NCI-H460 (cell line): ENCODE measurements at regions not wholly inside any gene's neighbourhood (a gene's known extent, or its start where the extent isn't known, plus 50 kb on each side); places are given as distances from the start of the nearest gene placed in this dataset.
"Not testable (repeated sequence)": the region's sequence is repeated elsewhere in the genome, so short reads cannot be mapped to it uniquely, and the experiment has no call there.

ENCODE experiments used
- DNase-seq: peaks from one replicate; pipeline ENCODE4 v3.0.0-alpha.2; 2016; ENCODE audit warnings: low read depth; ENCODE audit errors: extremely low read depth

DNA sequence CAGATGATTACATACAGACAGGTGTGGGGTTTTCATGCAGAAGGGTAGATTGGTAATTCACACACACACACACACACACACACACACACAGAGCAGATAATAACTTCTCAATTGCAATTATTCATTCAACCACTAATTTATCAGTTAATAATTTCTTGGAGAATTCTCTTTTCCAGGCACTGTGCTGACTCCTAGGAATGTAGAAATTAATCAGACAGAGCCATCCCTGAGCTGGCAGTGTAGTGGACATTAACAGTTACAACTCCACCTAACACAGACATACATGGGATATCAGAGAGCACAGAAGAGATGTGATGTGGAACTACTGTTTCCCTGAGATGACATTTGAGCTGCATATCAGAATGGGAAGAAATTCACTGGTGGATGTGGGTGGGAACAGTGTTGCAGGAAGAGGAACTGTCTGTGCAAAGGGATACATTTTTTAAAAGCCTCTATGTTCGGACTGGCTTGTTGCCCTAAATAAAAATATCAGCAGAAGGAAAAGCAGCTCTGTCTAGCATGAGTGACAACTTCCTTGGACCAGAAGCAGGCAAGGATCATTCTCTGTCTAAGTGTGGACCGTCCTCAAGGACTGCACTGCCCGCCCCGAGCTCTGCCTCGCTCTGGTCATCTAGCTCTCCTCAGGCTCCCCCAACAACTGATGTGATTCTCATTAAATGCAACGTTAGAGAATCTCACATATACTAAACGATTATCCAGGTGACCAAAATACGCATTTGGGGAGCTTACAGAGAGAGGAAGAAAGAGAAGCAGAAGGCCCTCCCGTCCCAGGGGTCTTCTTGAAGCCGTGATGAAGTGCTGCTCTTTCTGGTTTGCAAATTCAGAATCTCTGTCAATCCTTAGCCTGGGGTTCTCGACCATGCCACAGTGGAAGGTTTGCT is 173.4 kb upstream of the TRIB2 start:
- DNase-seq, result no peak

DNA sequence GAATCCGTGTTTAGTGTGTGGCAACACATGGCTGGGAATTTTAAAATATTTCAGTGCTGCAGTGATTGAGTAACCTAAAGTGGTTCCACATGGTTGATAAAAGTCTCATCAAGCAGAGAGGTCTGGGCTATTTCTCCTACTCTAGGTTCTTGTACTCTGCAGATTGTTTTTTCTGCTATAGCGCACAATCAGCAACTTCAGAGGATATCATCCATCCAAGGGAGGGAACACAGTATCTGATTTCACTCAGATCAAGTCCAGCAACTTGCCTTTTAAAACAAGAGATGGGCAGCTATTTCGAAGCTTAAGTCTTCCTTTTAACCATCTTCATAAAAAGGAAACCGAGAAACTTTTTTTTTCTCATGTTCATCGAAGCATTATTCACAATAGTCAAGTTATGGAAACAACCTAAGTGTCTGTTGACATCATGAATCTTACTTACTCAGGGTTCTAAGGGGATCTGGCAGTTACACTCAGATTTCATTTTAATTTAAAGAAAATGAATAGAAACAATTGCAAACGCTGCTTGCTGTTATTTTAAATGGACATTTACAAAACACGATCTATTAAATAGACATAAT is 172.7 kb upstream of the TRIB2 start:
- DNase-seq, result no peak

DNA sequence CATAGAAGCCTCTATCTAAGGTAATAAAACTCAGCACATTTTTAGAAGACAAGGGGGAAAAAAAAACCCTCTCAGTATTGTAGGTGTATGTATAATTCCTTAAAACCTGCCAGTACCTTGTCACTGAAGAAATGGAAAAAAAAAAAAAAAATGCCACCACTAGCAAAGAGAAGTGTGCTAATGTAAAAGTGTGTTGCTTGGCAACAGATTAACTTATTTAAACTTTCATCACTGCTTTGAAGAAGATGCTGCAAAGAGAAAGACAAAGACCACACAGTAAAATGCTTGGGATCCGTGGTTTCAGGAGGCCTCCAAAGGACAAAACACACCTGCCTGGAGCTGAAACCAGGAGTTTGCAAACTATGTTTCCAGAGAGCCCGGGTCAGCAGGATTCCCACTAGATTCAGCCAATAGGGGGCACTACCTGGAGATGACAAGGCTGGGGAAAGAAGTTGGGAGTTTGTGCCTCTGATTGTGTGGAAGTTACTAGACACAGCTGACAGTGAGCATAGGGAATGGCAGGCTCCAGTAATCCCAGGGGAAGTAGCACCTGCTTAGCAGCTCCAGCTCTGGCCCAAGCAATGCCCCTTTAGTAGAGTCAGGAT is 169.1 kb upstream of the TRIB2 start:
- DNase-seq, result no peak

DNA sequence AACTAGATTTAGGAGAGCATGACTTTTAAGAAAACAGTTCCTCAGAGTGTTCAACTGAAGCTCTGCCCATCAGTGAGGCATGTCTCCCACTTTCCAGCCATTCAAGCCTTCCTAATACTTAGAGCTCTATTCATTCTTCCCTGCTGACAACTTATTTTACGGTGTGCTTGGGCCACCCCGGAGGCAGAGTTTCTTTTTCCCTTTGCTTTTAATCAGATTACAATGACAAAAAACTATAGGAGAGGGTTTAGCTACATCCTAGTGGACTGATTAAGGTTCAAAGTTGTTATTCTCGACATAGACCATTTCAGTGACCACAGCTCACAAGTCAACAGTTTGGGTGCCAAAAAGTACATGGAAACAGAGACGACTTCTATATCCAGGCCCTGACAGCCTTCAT is 167.8 kb upstream of the TRIB2 start:
- DNase-seq, result no peak

DNA sequence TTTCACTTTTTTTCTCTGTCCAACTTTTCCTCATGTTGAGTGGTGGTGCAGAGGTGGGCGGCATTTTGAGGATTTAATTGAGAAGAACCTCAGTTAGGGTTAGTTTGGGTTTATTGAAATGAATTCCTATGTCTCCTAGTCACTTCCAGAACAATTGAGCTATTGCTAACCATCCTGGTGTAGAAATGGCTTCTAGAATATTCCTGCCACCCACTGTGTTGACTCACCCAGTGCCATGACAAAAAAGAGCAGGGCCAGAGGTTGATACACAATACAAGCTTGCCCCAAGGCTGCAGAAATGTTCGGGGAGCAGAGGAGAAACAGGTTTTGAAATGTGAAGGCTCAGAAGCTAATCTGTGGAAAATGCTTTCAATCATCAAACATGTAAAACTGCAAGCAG is 167.1 kb upstream of the TRIB2 start:
- DNase-seq, result no peak

DNA sequence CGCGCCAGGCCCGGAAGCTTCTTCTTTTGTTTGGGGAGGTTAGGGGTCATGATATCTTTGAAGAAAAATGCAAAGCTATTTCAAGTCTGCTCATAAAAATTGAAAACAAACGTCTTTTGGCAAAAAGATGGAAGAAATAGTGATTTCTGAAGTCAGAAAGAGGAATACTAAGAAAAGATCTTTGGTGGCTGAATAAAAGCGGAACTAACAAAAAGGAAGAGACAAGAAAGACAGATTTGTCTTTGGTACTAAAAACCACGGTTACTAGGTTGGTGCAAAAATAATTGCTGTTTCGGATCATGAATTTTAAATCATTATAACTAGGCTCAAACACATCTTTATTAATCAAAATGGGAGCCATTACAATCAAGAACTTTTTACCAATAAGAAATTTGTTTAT is 164.6 kb upstream of the TRIB2 start:
- DNase-seq, result no peak

DNA sequence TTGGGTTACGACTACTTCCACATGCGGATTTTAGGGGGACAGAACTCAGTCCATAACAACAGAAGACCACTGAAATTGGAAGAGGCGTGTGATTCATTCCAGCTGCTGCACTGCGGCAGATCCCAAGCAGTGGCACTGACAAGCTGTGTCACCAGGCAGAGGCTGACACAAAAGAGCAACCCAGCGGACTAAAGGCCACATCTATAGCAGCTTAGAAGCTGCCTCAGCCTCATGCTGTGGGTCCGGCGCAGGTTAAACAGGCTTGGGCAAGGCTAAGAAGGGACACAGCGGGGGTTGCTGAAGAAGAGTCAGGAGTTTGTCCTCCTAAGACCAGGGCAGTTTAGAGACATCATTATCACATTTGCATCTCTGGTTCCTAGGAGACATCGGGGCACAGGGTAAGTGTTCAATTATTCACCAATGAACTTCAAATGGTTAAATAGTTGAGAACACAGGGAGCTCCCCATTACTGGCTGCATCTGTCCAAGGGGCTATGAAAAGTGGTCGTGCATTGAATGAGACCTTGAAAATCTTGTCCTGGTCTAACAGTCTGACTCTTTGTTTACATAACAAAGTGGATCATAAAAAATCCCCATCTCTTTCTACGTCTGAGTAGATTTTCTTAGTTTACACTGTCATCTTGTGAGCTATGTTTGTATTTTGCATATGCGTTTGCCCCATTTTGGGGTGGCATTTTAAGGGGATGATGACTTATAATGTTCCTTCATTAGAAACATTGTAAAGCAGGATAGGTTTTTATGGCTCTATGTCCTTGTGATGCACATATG is 162.3 kb upstream of the TRIB2 start:
- no peak for DNase-seq

DNA sequence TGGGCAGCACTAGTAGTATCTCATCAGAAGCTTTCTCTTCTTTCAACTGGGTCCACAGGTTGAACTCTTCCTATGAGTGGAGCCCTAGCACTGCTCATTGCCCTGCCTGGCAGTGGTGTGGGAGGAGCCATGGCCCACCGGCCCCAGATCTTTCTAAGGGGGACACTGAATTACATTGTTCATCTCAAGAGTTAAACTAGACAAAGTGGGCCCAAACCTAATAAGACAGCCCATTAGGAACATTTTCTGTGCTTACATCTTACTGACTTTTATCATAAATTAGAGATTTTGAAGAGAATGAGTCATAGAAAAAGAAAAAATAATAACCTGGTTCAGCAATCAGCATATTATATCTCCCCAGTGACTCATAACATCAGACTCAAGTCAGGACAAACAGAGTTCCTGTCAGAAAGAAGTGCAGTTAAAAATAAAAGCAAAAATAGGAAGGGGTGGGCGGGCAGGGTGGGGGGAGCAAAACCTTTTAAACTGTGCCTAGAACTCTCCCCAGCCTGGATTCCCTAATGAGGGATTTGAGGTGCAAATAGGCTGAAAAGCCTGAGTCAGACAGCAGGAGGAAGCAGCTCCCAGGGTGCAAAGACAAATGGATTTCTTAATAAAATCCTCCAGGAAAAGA is 161.6 kb upstream of the TRIB2 start:
- no peak for DNase-seq

DNA sequence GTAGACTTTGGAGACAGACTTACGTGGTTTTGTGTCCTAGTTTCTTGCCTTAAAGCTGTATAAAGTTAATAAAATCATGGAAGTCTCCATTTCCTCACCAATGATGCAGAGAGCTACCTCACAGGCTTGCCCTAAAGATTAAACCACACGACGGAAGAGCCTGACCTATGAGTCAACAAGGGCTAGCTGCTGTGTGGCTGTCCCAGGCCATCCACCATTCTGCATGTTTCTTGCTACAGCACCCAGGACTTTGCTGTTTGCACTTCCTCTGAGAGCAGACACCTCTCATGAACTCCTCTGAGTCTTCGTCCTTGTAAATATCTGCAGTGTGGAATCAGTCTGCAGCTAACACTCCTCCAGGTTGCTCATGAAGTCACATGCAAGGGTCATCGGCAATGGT is 160.0 kb upstream of the TRIB2 start:
- DNase-seq, result no peak

DNA sequence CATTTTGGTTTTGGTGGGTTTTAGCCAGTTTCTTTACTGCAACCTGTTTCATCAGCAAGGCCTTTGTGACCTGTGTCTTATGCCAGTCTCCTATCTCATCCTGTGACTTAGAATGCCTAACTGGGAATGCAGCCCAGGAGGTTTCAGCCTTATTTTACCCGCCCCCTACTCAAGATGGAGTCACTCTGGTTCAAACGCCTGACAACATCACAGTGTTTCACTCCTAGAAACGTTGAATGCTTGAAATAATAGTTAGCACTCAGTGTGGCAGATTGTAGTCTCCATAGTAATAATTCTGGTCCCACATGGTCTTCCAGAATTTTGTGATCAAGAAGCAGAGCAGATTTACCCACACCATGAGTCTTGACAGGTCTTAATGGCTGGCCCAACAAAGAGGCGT is 159.0 kb upstream of the TRIB2 start:
- DNase-seq, result no peak

DNA sequence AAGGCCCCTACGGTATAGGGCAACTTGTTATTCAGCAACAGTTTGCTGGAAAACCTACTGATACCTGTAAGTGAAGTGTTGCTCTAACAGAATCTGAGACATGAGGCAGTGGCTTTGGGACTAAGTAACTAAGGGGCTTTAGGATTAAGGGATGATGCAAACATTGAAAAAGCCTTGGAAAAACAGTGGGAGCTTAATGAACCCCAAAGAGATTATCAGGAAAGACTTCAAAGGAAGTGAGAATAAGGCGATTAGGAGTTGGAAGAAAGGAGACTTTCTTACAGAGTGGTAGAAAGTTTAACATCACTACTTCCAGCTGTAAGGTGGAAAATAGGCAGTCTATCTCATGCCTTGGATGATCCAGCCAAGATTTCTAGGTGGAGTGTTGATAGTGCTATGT is 158.2 kb upstream of the TRIB2 start:
- DNase-seq, result no peak

DNA sequence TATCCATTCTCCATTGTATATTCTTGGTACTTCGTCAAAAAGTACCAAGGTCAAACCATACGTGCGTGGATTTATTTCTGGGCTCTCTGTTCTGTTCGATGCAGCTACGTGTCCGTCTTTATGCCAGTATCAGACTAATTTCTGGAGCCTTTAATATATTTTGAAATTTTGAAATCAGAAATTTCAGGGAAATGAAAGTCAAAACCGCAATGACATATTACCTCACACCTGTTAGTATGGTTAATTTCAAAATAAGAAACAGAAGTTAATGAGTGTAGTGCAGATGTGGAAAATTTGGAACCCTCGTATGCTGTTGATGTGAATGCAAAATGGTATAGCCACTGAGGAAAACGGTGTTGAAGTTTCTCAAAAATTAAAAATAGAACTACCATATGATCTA is 156.1 kb upstream of the TRIB2 start:
- no peak for DNase-seq

DNA sequence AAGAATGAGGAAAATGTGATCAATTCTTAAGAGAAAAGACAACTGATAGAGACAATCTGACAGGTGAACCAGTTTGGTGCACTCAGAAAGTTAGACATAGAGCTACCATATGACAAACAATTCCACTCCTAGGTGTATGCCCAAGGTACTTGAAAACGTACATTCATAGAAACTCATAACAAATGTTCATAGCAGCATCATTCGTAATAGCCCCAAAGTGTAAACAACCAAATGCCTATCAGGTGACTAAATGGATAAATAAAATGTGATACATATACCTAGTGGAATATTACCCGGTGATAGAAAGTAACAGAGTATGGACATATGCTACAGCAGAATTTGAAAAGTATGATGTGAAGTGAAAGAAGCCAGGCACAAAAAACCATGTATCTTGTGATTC is 149.3 kb upstream of the TRIB2 start:
- DNase-seq, result no peak

DNA sequence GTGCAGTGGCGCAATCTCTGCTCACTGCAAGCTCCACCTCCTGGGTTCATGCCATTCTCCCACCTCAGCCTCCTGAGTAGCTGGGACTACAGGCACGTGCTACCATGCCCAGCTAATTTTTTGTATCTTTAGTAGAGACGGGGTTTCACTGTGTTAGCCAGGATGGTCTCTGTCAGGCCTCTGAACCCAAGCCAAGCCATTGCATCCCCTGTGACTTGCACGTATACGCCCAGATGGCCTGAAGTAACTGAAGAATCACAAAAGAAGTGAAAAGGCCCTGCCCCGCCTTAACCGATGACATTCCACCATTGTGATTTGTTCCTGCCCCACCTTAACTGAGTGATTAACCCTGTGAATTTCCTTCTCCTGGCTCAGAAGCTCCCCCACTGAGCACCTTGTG is 147.2 kb upstream of the TRIB2 start:
- DNase-seq, result not testable (repeated sequence)

DNA sequence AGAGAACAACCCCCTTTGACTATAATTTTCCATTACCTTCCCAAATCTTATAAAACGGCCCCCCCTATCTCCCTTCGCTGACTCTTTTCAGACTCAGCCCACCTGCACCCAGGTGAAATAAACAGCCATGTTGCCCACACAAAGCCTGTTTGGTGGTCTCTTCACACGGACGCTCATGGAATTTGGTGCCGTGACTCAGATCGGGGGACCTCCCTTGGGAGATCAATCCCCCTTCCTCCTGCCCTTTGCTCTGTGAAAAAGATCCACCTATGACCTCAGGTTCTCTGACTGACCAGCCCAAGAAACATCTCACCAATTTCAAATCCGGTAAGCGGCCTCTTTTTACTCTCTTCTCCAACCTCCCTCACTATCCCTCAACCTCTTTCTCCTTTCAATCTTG is 146.8 kb upstream of the TRIB2 start:
- DNase-seq, result not testable (repeated sequence)

DNA sequence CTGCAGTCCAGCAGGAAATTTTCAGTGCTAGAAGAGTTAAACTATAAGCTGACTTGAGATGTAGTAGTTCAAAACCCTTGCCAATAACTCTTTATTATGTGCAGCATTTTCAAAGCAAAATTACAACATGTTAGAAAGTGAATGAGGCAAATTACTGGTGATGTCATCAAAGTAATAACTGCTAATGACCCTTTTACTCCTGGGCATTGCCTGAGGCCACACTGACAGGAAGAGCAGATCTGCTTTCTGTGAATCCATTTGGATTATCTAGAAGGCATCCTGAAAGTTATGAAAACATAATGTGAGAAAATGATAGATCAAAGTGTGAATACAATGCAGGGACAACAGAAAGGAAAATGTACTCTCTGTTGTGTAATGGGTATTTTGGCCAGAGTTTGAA is 139.6 kb upstream of the TRIB2 start:
- no peak for DNase-seq

DNA sequence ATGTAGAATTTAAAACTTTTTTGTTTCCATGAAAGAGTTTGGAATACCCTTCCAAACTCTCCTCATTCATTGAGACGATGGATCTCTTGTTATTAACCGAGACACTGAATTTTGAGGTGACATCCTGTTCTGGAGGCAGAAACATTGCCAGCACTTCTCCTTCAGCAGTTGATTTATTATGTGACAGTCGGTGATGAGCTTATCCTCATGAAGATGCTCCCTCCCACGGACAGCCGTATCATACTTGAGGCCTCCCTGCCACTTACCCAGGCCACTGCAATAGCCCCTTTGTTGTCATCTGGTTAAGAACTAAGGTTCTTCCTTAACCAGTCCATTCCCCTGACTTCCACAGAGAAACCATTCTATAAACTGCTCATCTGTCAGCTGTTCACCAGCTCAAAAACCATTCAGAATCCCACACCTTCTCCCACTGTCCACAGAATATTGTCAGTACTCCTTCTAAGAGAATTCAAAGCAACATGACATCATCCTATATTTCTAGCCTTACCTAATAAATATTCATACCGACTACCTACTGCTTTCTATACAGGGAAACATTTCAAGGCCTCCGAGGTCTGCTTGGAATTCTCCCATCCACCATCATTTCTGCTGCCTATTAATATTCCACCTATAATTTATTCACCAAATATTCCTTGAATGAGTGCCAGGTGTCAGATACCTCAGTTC is 139.0 kb upstream of the TRIB2 start:
- DNase-seq, result no peak

DNA sequence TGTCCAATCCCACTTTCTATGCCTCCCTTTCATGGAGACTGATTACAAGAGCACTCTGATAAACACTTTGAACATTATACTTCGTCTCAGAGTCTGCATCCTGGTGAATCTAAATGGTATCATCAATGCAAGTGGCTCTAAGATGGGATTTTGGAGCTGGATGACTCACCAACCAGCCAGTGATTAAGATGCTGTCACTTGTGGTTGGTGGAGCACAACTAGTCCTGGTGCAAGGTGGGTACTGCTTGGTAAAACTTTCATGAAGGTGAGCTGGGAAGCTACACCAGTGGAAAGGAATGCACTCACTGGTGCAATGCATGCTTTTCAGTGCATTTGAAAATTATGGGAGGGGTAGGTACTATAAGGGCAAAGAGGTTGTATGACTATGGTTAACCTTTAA is 137.7 kb upstream of the TRIB2 start:
- no peak for DNase-seq

DNA sequence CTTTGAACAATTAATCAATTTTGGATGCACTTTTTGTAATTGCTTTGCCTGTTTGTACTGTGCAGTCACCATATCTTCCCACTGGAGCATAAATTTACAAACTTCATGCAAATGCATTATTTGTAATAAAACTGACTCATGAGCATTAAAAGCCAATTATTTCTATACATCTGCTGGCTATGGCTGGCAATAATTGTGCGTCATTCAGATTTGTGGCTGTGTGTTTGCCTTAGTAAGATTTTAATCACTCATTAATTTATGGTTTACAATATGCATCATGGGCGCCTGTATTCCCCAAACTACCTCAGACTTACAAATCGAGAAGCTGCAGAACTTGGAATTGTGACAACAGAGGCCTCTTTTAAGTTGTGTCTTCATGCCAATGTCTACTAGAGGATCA is 132.4 kb upstream of the TRIB2 start:
- DNase-seq, result no peak

DNA sequence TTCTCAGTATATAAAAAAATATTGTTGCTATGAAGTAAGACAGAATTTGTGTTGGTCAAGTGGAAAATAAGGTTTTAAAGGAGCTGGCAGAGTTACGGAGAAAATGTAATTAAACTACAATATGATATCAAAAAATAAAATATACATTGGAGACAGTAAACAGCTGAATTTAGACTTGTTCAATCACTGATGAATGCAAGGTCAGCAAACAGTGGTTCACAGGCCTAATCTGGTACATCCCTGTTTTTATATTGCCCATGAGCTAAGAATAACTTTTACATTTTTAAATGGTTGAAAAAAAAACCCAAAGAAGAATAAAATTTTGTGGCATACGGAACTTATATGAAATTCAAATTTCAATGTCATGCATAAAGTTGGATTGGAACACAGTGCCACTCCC is 131.0 kb upstream of the TRIB2 start:
- DNase-seq, result no peak
